ENCODE measurements at regions not wholly inside any gene's neighbourhood (a gene's known extent, or its start where the extent isn't known, plus 50 kb on each side); places are given as distances from the start of the nearest gene placed in this dataset.

GRCh38 chr1:234777856-234778220 is 167.9 kb upstream of the IRF2BP2 start:
- no peak overlapping the region for H3K27ac ChIP-seq (ENCODE audit: low read length)
- peaks cover 25% of the 10 kb centered on the region for H3K4me1 ChIP-seq (ENCODE audit: control insufficient read depth, insufficient read depth, low read length)
- H3K9me3 ChIP-seq (replicated peaks; ENCODE audit: control insufficient read depth, low read depth, low read length) = peaks cover 5% of the 10 kb centered on the region
- no peak for DNase-seq
- H3K36me3 ChIP-seq (ENCODE audit: control insufficient read depth, insufficient read depth, low read length) = no peaks in the 10 kb centered on the region
- H3K27me3 ChIP-seq (ENCODE audit: control insufficient read depth, insufficient read depth, low read length) = peaks cover 45% of the 10 kb centered on the region
- H3K4me3 ChIP-seq (ENCODE audit: low read length) = no peak overlapping the region
- WGBS (ENCODE audit: insufficient coverage) = 83% methylated on average over 1 of the region's 1 CpG

GRCh38 chr1:234776876-234777855 is 167.2 kb upstream of the IRF2BP2 start:
- 48% methylated on average over 14 of the region's 14 CpGs for WGBS (ENCODE audit: insufficient coverage)
- Histone ChIP-seq H3K4me1 (ENCODE audit: control insufficient read depth, insufficient read depth, low read length) (peaks cover 27% of the 10 kb centered on the region), H3K27ac (ENCODE audit: low read length) (no peak overlapping the region), H3K36me3 (ENCODE audit: control insufficient read depth, insufficient read depth, low read length) (no peaks in the 10 kb centered on the region), H3K27me3 (ENCODE audit: control insufficient read depth, insufficient read depth, low read length) (peaks cover 45% of the 10 kb centered on the region), H3K4me3 (ENCODE audit: low read length) (no peak overlapping the region), H3K9me3 (replicated peaks; ENCODE audit: control insufficient read depth, low read depth, low read length) (peaks cover 5% of the 10 kb centered on the region)
- no peak for DNase-seq

GRCh38 chr1:234776256-234776875 is 166.4 kb upstream of the IRF2BP2 start:
- Histone ChIP-seq H3K27ac (ENCODE audit: low read length) (no peak overlapping the region), H3K9me3 (replicated peaks; ENCODE audit: control insufficient read depth, low read depth, low read length) (peaks cover 5% of the 10 kb centered on the region), H3K4me1 (ENCODE audit: control insufficient read depth, insufficient read depth, low read length) (peaks cover 27% of the 10 kb centered on the region), H3K27me3 (ENCODE audit: control insufficient read depth, insufficient read depth, low read length) (peaks cover 42% of the 10 kb centered on the region), H3K36me3 (ENCODE audit: control insufficient read depth, insufficient read depth, low read length) (no peaks in the 10 kb centered on the region), H3K4me3 (ENCODE audit: low read length) (no peak overlapping the region)
- WGBS (ENCODE audit: insufficient coverage) = 87% methylated on average over 10 of the region's 12 CpGs
- no peak for DNase-seq

GRCh38 chr1:234775477-234776246 is 165.7 kb upstream of the IRF2BP2 start:
- Histone ChIP-seq H3K4me3 (ENCODE audit: low read length) (no peak overlapping the region), H3K27me3 (ENCODE audit: control insufficient read depth, insufficient read depth, low read length) (peaks cover 38% of the 10 kb centered on the region), H3K27ac (ENCODE audit: low read length) (peak overlapping the region; percentile 23), H3K4me1 (ENCODE audit: control insufficient read depth, insufficient read depth, low read length) (peaks cover 22% of the 10 kb centered on the region), H3K36me3 (ENCODE audit: control insufficient read depth, insufficient read depth, low read length) (no peaks in the 10 kb centered on the region), H3K9me3 (replicated peaks; ENCODE audit: control insufficient read depth, low read depth, low read length) (peaks cover 5% of the 10 kb centered on the region)
- WGBS (ENCODE audit: insufficient coverage) = no CpG with 5 or more reads among the region's 12 CpGs
- peak; percentile 30 for DNase-seq

GRCh38 chr1:234774971-234775370 is 165.0 kb upstream of the IRF2BP2 start:
- peak; percentile 33 for DNase-seq
- H3K4me1 ChIP-seq (ENCODE audit: control insufficient read depth, insufficient read depth, low read length) = peaks cover 28% of the 10 kb centered on the region
- peaks cover 31% of the 10 kb centered on the region for H3K27me3 ChIP-seq (ENCODE audit: control insufficient read depth, insufficient read depth, low read length)
- peak overlapping the region; percentile 23 for H3K27ac ChIP-seq (ENCODE audit: low read length)
- no peaks in the 10 kb centered on the region for H3K36me3 ChIP-seq (ENCODE audit: control insufficient read depth, insufficient read depth, low read length)
- no peak overlapping the region for H3K4me3 ChIP-seq (ENCODE audit: low read length)
- WGBS (ENCODE audit: insufficient coverage) = 82% methylated on average over 2 of the region's 2 CpGs
- H3K9me3 ChIP-seq (replicated peaks; ENCODE audit: control insufficient read depth, low read depth, low read length) = peaks cover 5% of the 10 kb centered on the region

GRCh38 chr1:234773936-234774677 is 164.1 kb upstream of the IRF2BP2 start:
- WGBS (ENCODE audit: insufficient coverage) = no CpG with 5 or more reads among the region's 4 CpGs

GRCh38 chr1:234772345-234773147 is 162.6 kb upstream of the IRF2BP2 start:
- H3K4me1 ChIP-seq (ENCODE audit: control insufficient read depth, insufficient read depth, low read length) = peaks cover 35% of the 10 kb centered on the region
- DNase-seq = peak; percentile 74
- peaks cover 12% of the 10 kb centered on the region for H3K27me3 ChIP-seq (ENCODE audit: control insufficient read depth, insufficient read depth, low read length)
- H3K9me3 ChIP-seq (replicated peaks; ENCODE audit: control insufficient read depth, low read depth, low read length) = peaks cover 5% of the 10 kb centered on the region
- H3K36me3 ChIP-seq (ENCODE audit: control insufficient read depth, insufficient read depth, low read length) = no peaks in the 10 kb centered on the region
- H3K4me3 ChIP-seq (ENCODE audit: low read length) = no peak overlapping the region
- peak overlapping the region; percentile 65 for H3K27ac ChIP-seq (ENCODE audit: low read length)
- WGBS (ENCODE audit: insufficient coverage) = 69% methylated on average over 10 of the region's 22 CpGs

More at GRCh38 chr1:234773936-234774677, 164.1 kb upstream of the IRF2BP2 start:
- DNase-seq = no peak
- Histone ChIP-seq H3K4me3 (ENCODE audit: low read length) (no peak overlapping the region), H3K4me1 (ENCODE audit: control insufficient read depth, insufficient read depth, low read length) (peaks cover 35% of the 10 kb centered on the region), H3K27me3 (ENCODE audit: control insufficient read depth, insufficient read depth, low read length) (peaks cover 25% of the 10 kb centered on the region), H3K9me3 (replicated peaks; ENCODE audit: control insufficient read depth, low read depth, low read length) (peaks cover 5% of the 10 kb centered on the region), H3K27ac (ENCODE audit: low read length) (no peak overlapping the region), H3K36me3 (ENCODE audit: control insufficient read depth, insufficient read depth, low read length) (no peaks in the 10 kb centered on the region)

- 36% methylated on average over 3 of the region's 10 CpGs for WGBS (ENCODE audit: insufficient coverage)
- H3K4me3 ChIP-seq (ENCODE audit: low read length) = no peak overlapping the region
- H3K36me3 ChIP-seq (ENCODE audit: control insufficient read depth, insufficient read depth, low read length) = no peaks in the 10 kb centered on the region
- peak overlapping the region; percentile 65 for H3K27ac ChIP-seq (ENCODE audit: low read length)
- H3K9me3 ChIP-seq (replicated peaks; ENCODE audit: control insufficient read depth, low read depth, low read length) = peaks cover 5% of the 10 kb centered on the region
- peaks cover 5% of the 10 kb centered on the region for H3K27me3 ChIP-seq (ENCODE audit: control insufficient read depth, insufficient read depth, low read length)
- peaks cover 30% of the 10 kb centered on the region for H3K4me1 ChIP-seq (ENCODE audit: control insufficient read depth, insufficient read depth, low read length)
- peak; percentile 37 for DNase-seq
These were observed 161.8 kb upstream of the IRF2BP2 start for GRCh38 chr1:234771642-234772344.
